Endodermal cell (in vitro differentiated cells): ENCODE measurements at regions not wholly inside any gene's neighbourhood (a gene's known extent, or its start where the extent isn't known, plus 50 kb on each side); places are given as distances from the start of the nearest gene placed in this dataset.

Experiments used
- DNase-seq: peaks from one replicate; pipeline ENCODE4 v3.0.0-alpha.2; 2017
- H3K27ac ChIP-seq: 2 replicates; pipeline ENCODE4 v1.5.1; 2013; ENCODE audit warnings: mild to moderate bottlenecking, low read depth, low read length, moderate library complexity
- H3K27me3 ChIP-seq: 2 replicates; pipeline ENCODE4 v1.6.1; 2013; ENCODE audit warnings: mild to moderate bottlenecking, low read length, moderate library complexity; ENCODE audit not compliant: insufficient read depth, control insufficient read depth, poor library complexity, severe bottlenecking
- H3K36me3 ChIP-seq: 2 replicates; pipeline ENCODE4 v1.7.0; 2013; ENCODE audit warnings: mild to moderate bottlenecking, low read length, moderate library complexity; ENCODE audit not compliant: control insufficient read depth, insufficient read depth
- H3K4me1 ChIP-seq: one replicate; pipeline ENCODE4 v1.7.0; 2013; ENCODE audit warnings: low read length; ENCODE audit not compliant: control insufficient read depth, insufficient read depth
- H3K4me3 ChIP-seq: 2 replicates; pipeline ENCODE4 v1.5.1; 2013; ENCODE audit warnings: mild to moderate bottlenecking, low read length, moderate library complexity
- H3K9ac ChIP-seq: 2 replicates; pipeline ENCODE4 v1.6.1; 2013; ENCODE audit warnings: mild to moderate bottlenecking, low read length, moderate library complexity; ENCODE audit not compliant: poor library complexity, severe bottlenecking; ENCODE audit errors: extremely low read depth
- H3K9me3 ChIP-seq: 2 replicates; pipeline ENCODE4 v1.6.1; 2013; ENCODE audit warnings: mild to moderate bottlenecking, low read length, moderate library complexity; ENCODE audit not compliant: control insufficient read depth
- H3K27ac Mint-ChIP-seq: 2 replicates; pipeline ENCODE4 v1.8.0; 2020; ENCODE audit warnings: mixed read lengths
- H3K27me3 Mint-ChIP-seq: 2 replicates; pipeline ENCODE4 v1.8.0; 2021; ENCODE audit warnings: mild to moderate bottlenecking, mixed read lengths; ENCODE audit not compliant: insufficient read depth
- H3K36me3 Mint-ChIP-seq: 2 replicates; pipeline ENCODE4 v1.8.0; 2020; ENCODE audit warnings: low read depth, mixed read lengths
- H3K4me1 Mint-ChIP-seq: 2 replicates; pipeline ENCODE4 v1.8.0; 2020; ENCODE audit warnings: mixed read lengths
- H3K4me3 Mint-ChIP-seq: 2 replicates; pipeline ENCODE4 v1.8.0; 2020; ENCODE audit warnings: mild to moderate bottlenecking, moderate library complexity, mixed read lengths
- H3K9me3 Mint-ChIP-seq: 2 replicates; pipeline ENCODE4 v1.8.0; 2020; ENCODE audit warnings: mild to moderate bottlenecking, mixed read lengths
- CTCF ChIP-seq: fragments of 200-600 bp; sonication (generic); conservative IDR thresholded peaks from 2 replicates; pipeline ENCODE4 v1.5.0; 2021; ENCODE audit warnings: antibody characterized with exemption, mild to moderate bottlenecking
- WGBS, 2 experiments: methylation state at CpG; one replicate each; pipeline versions ENCODE4 v1.1.5 to v1.1.7; 2013; ENCODE audit warnings: missing lambda C conversion rate in 2 of 2, mixed read lengths in 1 of 2; ENCODE audit not compliant: insufficient coverage in 1 of 2, insufficient read length in 1 of 2; 5-methylcytosine and 5-hydroxymethylcytosine counted together

DNA sequence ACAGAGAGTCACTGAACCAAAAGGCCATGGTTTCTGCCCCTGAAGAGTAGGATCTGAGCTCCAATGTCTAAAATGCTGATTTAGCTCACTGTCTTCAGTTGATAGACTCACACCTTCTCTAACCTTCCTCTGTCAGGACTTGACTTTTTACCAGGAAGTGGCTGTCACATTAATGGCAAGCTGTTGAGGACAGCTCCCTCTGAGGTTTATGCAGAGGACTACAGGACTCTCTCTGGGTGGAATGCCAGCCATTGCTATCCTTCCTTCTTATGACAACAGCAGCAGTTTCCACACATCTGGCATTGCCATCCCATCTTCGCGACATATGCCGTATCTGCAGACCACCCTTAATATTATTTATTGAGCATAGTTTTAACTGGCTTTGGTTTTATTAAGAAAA, 103.8 kb upstream of the PRICKLE2 start:
- Mint-ChIP-seq H3K36me3 (no peaks in the 10 kb centered on the region), H3K9me3 (no peaks in the 10 kb centered on the region), H3K27me3 (peaks cover 3% of the 10 kb centered on the region), H3K27ac (no peak overlapping the region), H3K4me3 (no peak overlapping the region), H3K4me1 (peaks cover 14% of the 10 kb centered on the region)
- Histone ChIP-seq H3K9me3 (no peaks in the 10 kb centered on the region), H3K4me3 (no peak overlapping the region), H3K4me1 (no peaks in the 10 kb centered on the region), H3K27me3 (no peaks in the 10 kb centered on the region), H3K36me3 (no peaks in the 10 kb centered on the region), H3K9ac (no peak overlapping the region), H3K27ac (no peak overlapping the region)
- DNase-seq: peak; percentile 56
- 100% methylated on average over 1 of the region's 3 CpGs; no CpG with 5 or more reads in 1 of the 2 experiments for WGBS, 2 experiments
- peak; percentile 67 for TF ChIP-seq CTCF

GRCh38 chr3:64327100-64327804, 102.0 kb upstream of the PRICKLE2 start:
- Histone ChIP-seq H3K27me3 (no peaks in the 10 kb centered on the region), H3K27ac (no peak overlapping the region), H3K36me3 (no peaks in the 10 kb centered on the region), H3K9me3 (no peaks in the 10 kb centered on the region), H3K9ac (no peak overlapping the region), H3K4me1 (no peaks in the 10 kb centered on the region), H3K4me3 (no peak overlapping the region)
- WGBS, 2 experiments: 92 to 97% methylated on average over 9 to 11 of the region's 11 CpGs
- Mint-ChIP-seq H3K36me3 (no peaks in the 10 kb centered on the region), H3K4me3 (no peak overlapping the region), H3K4me1 (peaks cover 14% of the 10 kb centered on the region), H3K9me3 (no peaks in the 10 kb centered on the region), H3K27ac (no peak overlapping the region), H3K27me3 (peaks cover 3% of the 10 kb centered on the region)
- no peak for TF ChIP-seq CTCF
- peak; percentile 21 for DNase-seq

DNA sequence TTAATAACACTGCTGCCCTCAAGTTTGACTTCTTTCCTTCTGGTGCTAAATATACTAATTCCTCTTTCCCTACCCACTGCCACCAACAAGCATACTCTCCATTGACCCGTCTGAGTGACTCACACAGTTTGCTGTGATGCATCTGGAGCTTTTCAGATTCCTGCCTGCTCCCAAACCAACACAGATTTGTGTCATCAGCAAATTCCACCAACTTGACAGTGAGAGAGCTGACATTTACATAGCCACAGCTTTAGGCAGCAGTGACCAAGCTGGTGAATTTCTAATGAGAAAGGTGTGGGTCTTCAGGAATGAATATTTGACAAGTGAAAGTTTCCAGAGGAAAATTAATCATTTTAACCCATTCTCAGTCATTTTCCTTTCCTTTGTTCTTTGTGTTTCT, 96.5 kb upstream of the PRICKLE2 start:
- TF ChIP-seq CTCF: no peak
- no peaks in the 10 kb centered on the region for H3K27me3 Mint-ChIP-seq
- 0 to 47% methylated on average over 1 of the region's 1 CpG for WGBS, 2 experiments
- H3K27ac ChIP-seq: no peak overlapping the region
- no peaks in the 10 kb centered on the region for H3K9me3 Mint-ChIP-seq
- no peak overlapping the region for H3K27ac Mint-ChIP-seq
- peaks cover 10% of the 10 kb centered on the region for H3K4me1 Mint-ChIP-seq
- no peak overlapping the region for H3K4me3 Mint-ChIP-seq
- no peak overlapping the region for H3K9ac ChIP-seq
- H3K36me3 ChIP-seq: no peaks in the 10 kb centered on the region
- H3K27me3 ChIP-seq: no peaks in the 10 kb centered on the region
- H3K9me3 ChIP-seq: no peaks in the 10 kb centered on the region
- H3K36me3 Mint-ChIP-seq: no peaks in the 10 kb centered on the region
- no peak overlapping the region for H3K4me3 ChIP-seq
- DNase-seq: peak; percentile 67
- H3K4me1 ChIP-seq: no peaks in the 10 kb centered on the region
